A673 (cell line): ENCODE measurements at regions not wholly inside any gene's neighbourhood (a gene's known extent, or its start where the extent isn't known, plus 50 kb on each side); places are given as distances from the start of the nearest gene placed in this dataset.

Source experiments
- BruUV-seq: library from RNA; stranded (reverse); fragments of 400-500 nt; replicated peaks from 2 replicates; lab custom pipeline; 2021; lab: Mats Ljungman, UMichigan
- CTCF ChIA-PET: fragments of 300-600 bp; sonication (Branson Sonifier 250); formaldehyde crosslinking; loops from one replicate; lab custom pipeline; 2022; ENCODE audit warnings: antibody characterized with exemption; lab: Charles Lee
- POLR2A ChIA-PET: fragments of 300-600 bp; sonication (Branson Sonifier 250); formaldehyde crosslinking; loops from one replicate; lab custom pipeline; 2022; ENCODE audit warnings: antibody characterized with exemption; ENCODE audit not compliant: low non-redundant PET; lab: Charles Lee
- DNase-seq: peaks from one replicate; pipeline ENCODE4 v3.0.0-alpha.2; 2015; ENCODE audit warnings: low spot score
- H3K27ac ChIP-seq: fragments of 200-600 bp; sonication (generic); 2 replicates; pipeline ENCODE4 v1.5.1; 2016; ENCODE audit warnings: mixed run types, low read depth, mild to moderate bottlenecking, mixed read lengths, antibody characterized with exemption, low read length; ENCODE audit not compliant: poor library complexity, severe bottlenecking
- H3K27me3 ChIP-seq: fragments of 200-600 bp; sonication (generic); replicated peaks from 2 replicates; pipeline ENCODE4 v1.6.1; 2017; ENCODE audit warnings: mixed run types, low read depth, mild to moderate bottlenecking, mixed read lengths, antibody characterized with exemption, low read length; ENCODE audit not compliant: insufficient read depth, poor library complexity
- H3K36me3 ChIP-seq: fragments of 200-600 bp; sonication (generic); 2 replicates; pipeline ENCODE4 v1.6.1; 2016; ENCODE audit warnings: mixed run types, mild to moderate bottlenecking, mixed read lengths, antibody characterized with exemption, low read length; ENCODE audit not compliant: insufficient read depth, poor library complexity, severe bottlenecking
- H3K4me1 ChIP-seq: fragments of 200-600 bp; sonication (generic); 2 replicates; pipeline ENCODE4 v1.6.1; 2017; ENCODE audit warnings: mixed run types, mild to moderate bottlenecking, mixed read lengths, antibody characterized with exemption, low read length; ENCODE audit not compliant: insufficient read depth, poor library complexity, severe bottlenecking
- H3K4me3 ChIP-seq: fragments of 200-600 bp; sonication (generic); 2 replicates; pipeline ENCODE4 v1.5.1; 2016; ENCODE audit warnings: low read depth, mixed run types, mild to moderate bottlenecking, mixed read lengths, low read length; ENCODE audit not compliant: poor library complexity, severe bottlenecking
- H3K9me3 ChIP-seq: fragments of 200-600 bp; sonication (generic); 2 replicates; pipeline ENCODE4 v1.6.1; 2016; ENCODE audit warnings: mixed run types, low read depth, mild to moderate bottlenecking, mixed read lengths, antibody characterized with exemption, low read length; ENCODE audit not compliant: poor library complexity, severe bottlenecking
- EZH2 ChIP-seq: fragments of 200-600 bp; sonication (generic); IDR thresholded peaks from 2 replicates; pipeline ENCODE4 v1.6.1; 2017; ENCODE audit warnings: borderline replicate concordance, low read depth, mild to moderate bottlenecking, mixed read lengths, antibody characterized with exemption, low read length; ENCODE audit not compliant: poor library complexity, severe bottlenecking
- intact Hi-C: fragments of 100-400 bp; cut with micrococcal nuclease; formaldehyde crosslinking; loops from one replicate; pipeline ENCODE4 v1.10.0; 2022; ENCODE audit not compliant: unreplicated experiment
- TF ChIP-seq, protein P1 (sequence below): fragments of 300-800, 200-600 bp; sonication (generic); conservative IDR thresholded peaks from 2 replicates; pipeline ENCODE4 v1.5.1; 2017; ENCODE audit warnings: low read depth, mild to moderate bottlenecking, antibody characterized with exemption, low read length, moderate library complexity, mixed read lengths

DNA sequence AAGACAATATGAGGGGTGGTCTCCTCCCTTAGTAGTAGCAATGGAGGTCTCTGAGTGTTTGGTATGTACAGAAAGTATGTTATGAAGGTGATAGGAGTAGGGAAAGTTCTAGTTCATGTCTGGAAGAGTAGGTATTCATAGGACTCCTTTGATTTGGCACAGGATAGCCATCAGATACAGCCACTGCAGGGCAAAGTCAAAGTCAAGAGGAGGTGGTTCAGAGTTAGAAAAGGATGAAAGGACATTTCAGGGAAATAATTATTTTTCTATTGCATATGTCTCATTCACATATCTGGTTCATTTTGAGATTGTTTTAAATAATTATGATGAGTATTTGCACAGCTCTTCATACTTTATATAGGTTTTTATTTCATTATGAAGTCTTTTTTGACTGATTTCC, 381.1 kb downstream of the MFSD1 start:
- POLR2A ChIA-PET, result interaction anchor here (0.6 kb wide), 1 partner anchor 60 kb away, joined by 4 read pairs; no protein-coding TSS in a partner anchor
- CTCF ChIA-PET, result no interaction called here
- no peak for DNase-seq
- no TSS peak for BruUV-seq
- no peaks in the 10 kb centered on the region for H3K36me3 ChIP-seq
- H3K4me1 ChIP-seq, result no peaks in the 10 kb centered on the region
- no peak overlapping the region for H3K27ac ChIP-seq
- no peaks in the 10 kb centered on the region for H3K9me3 ChIP-seq
- intact Hi-C loops, result no loop called here
- no peak overlapping the region for H3K4me3 ChIP-seq
- peaks cover 8% of the 10 kb centered on the region for H3K27me3 ChIP-seq
- no peak for TF ChIP-seq EZH2
- TF ChIP-seq, protein P1, sequence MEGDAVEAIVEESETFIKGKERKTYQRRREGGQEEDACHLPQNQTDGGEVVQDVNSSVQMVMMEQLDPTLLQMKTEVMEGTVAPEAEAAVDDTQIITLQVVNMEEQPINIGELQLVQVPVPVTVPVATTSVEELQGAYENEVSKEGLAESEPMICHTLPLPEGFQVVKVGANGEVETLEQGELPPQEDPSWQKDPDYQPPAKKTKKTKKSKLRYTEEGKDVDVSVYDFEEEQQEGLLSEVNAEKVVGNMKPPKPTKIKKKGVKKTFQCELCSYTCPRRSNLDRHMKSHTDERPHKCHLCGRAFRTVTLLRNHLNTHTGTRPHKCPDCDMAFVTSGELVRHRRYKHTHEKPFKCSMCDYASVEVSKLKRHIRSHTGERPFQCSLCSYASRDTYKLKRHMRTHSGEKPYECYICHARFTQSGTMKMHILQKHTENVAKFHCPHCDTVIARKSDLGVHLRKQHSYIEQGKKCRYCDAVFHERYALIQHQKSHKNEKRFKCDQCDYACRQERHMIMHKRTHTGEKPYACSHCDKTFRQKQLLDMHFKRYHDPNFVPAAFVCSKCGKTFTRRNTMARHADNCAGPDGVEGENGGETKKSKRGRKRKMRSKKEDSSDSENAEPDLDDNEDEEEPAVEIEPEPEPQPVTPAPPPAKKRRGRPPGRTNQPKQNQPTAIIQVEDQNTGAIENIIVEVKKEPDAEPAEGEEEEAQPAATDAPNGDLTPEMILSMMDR, result no peak

DNA sequence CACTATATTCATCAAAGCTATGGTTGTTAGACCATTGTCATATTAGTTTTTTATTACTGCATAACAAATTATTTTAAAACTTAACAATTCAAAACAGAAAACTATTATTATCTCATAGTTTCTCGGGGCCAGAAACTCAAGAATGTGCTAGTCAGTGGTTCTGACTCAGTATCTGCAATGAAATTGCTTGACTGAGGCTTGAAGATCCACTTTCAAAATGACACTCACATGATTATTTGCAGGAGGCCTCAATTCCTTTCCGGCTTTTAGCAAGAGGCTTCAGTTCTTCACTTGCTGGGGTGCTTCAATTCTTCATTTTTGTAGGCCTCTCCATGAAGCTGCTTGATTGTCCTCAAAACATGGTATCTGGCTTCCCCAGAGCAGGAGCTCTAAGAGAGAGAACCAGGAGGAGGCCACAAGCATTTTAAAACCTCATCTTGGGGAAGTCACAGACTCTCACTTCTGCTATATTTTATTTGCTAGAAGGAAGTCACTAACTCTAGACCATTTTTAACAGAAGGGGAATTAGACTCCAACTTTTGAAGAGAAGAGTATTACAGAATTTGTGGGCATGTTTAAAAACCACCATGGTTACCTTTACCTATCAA, 383.7 kb downstream of the MFSD1 start:
- no peaks in the 10 kb centered on the region for H3K9me3 ChIP-seq
- ChIA-PET POLR2A (no interaction called here), CTCF (no interaction called here)
- no TSS peak for BruUV-seq
- intact Hi-C loops, result no loop called here
- H3K27ac ChIP-seq, result no peak overlapping the region
- no peaks in the 10 kb centered on the region for H3K4me1 ChIP-seq
- DNase-seq, result no peak
- no peaks in the 10 kb centered on the region for H3K36me3 ChIP-seq
- H3K4me3 ChIP-seq, result no peak overlapping the region
- no peaks in the 10 kb centered on the region for H3K27me3 ChIP-seq
- no peak for TF ChIP-seq EZH2
- TF ChIP-seq, protein P1, result no peak

DNA sequence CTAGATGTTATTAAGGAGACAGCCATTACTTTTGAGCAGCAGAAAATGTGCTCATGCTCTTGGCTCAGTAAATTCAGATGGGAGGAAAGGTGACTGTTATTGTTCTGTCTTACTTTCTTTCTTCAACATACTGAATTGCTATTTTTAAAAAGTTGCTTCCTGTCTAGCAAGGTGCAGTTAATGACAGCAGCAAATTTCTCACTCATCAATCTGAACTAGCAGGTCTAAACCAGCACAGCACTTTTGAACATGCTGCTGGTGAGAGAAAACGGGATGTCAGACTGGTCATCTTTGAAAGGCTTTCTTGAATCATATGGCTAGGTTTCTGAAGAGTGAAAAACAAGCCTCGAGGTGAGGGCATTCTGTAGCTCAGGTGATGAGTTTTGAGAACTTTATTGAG, 384.7 kb downstream of the MFSD1 start:
- TF ChIP-seq, protein P1, result no peak
- TF ChIP-seq EZH2, result no peak
- no peak for DNase-seq
- no peaks in the 10 kb centered on the region for H3K27me3 ChIP-seq
- H3K4me1 ChIP-seq, result no peaks in the 10 kb centered on the region
- intact Hi-C loops, result no loop called here
- no peak overlapping the region for H3K27ac ChIP-seq
- ChIA-PET CTCF (no interaction called here), POLR2A (no interaction called here)
- H3K4me3 ChIP-seq, result no peak overlapping the region
- no peaks in the 10 kb centered on the region for H3K36me3 ChIP-seq
- no peaks in the 10 kb centered on the region for H3K9me3 ChIP-seq
- BruUV-seq, result no TSS peak
